ENCODE measurements at regions not wholly inside any gene's neighbourhood (a gene's known extent, or its start where the extent isn't known, plus 50 kb on each side); places are given as distances from the start of the nearest gene placed in this dataset.

DNA sequence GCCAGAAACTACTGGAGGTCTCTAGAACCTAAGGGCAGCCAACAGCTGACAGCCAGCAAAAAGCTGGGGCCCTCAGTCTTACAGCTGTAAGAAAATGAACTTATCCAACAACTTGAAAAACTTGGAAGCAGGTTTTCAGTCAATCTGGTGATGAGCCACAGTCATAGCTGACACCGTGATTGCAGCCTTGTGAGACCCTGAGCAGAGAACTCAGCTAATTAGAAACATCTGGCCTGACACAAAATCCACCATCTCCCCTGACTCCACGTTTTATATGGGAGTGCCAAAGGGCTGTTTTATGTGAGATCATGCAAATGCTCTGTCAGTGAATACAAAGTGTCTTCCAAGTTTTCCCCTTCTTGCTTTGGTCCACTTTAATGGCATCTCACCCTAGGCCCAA lies 198.8 kb upstream of the DCAF8L1 start:
- TF ChIP-seq POLR2A (IDR thresholded peaks at IDR 0.05) (no peak), CTCF (IDR thresholded peaks at IDR 0.05) (no peak)

All from testis (tissue), 2 donors.